ENCODE measurements at regions not wholly inside any gene's neighbourhood (a gene's known extent, or its start where the extent isn't known, plus 50 kb on each side); places are given as distances from the start of the nearest gene placed in this dataset.

- no peak for TF ChIP-seq USF1 (IDR thresholded peaks at IDR 0.05)
- no peak for TF ChIP-seq CREB1 (IDR thresholded peaks at IDR 0.05; ENCODE audit: low read depth)
- no peak for TF ChIP-seq TCF12 (IDR thresholded peaks at IDR 0.05; ENCODE audit: low read depth)
- TF ChIP-seq CEBPB (IDR thresholded peaks at IDR 0.05), result no peak
- TF ChIP-seq TAF1 (IDR thresholded peaks at IDR 0.05; ENCODE audit: low read depth), result no peak
- no peak for TF ChIP-seq ZBTB7A (IDR thresholded peaks at IDR 0.05; ENCODE audit: low read depth)
- no peak for TF ChIP-seq REST (IDR thresholded peaks at IDR 0.05; ENCODE audit: low read depth)
- no peak for TF ChIP-seq MAX (IDR thresholded peaks at IDR 0.05)
- TF ChIP-seq YY1 (IDR thresholded peaks at IDR 0.05; ENCODE audit: low read depth), result no peak
- no peak for TF ChIP-seq TEAD4 (IDR thresholded peaks at IDR 0.05)
- no peak for TF ChIP-seq EGR1 (IDR thresholded peaks at IDR 0.05)
- TF ChIP-seq EP300 (IDR thresholded peaks at IDR 0.05; ENCODE audit: borderline replicate concordance), result no peak
- TF ChIP-seq RAD21 (IDR thresholded peaks at IDR 0.05; ENCODE audit: low read depth), result no peak
- TF ChIP-seq FOXM1 (IDR thresholded peaks at IDR 0.05; ENCODE audit: borderline replicate concordance, low read depth), result no peak
- TF ChIP-seq NFIC (IDR thresholded peaks at IDR 0.05), result no peak
These were observed 181.0 kb upstream of the MEOX2 start for GRCh38 chr7:15867441-15867840.

GRCh38 chr7:15866753-15867152 is 180.3 kb upstream of the MEOX2 start:
- no peak for TF ChIP-seq MAX (IDR thresholded peaks at IDR 0.05)
- TF ChIP-seq TEAD4 (IDR thresholded peaks at IDR 0.05), result no peak
- TF ChIP-seq RAD21 (IDR thresholded peaks at IDR 0.05; ENCODE audit: low read depth), result no peak
- no peak for TF ChIP-seq ZBTB7A (IDR thresholded peaks at IDR 0.05; ENCODE audit: low read depth)
- no peak for TF ChIP-seq TAF1 (IDR thresholded peaks at IDR 0.05; ENCODE audit: low read depth)
- TF ChIP-seq CREB1 (IDR thresholded peaks at IDR 0.05; ENCODE audit: low read depth), result no peak
- no peak for TF ChIP-seq YY1 (IDR thresholded peaks at IDR 0.05; ENCODE audit: low read depth)
- TF ChIP-seq EGR1 (IDR thresholded peaks at IDR 0.05), result no peak

- TF ChIP-seq NFIC (IDR thresholded peaks at IDR 0.05) (no peak), TAF1 (IDR thresholded peaks at IDR 0.05; ENCODE audit: low read depth) (no peak), ZBTB7A (IDR thresholded peaks at IDR 0.05; ENCODE audit: low read depth) (no peak), EP300 (IDR thresholded peaks at IDR 0.05; ENCODE audit: borderline replicate concordance) (no peak), EGR1 (IDR thresholded peaks at IDR 0.05) (no peak), MAX (IDR thresholded peaks at IDR 0.05) (no peak), CREB1 (IDR thresholded peaks at IDR 0.05; ENCODE audit: low read depth) (no peak), CEBPB (IDR thresholded peaks at IDR 0.05) (no peak), YY1 (IDR thresholded peaks at IDR 0.05; ENCODE audit: low read depth) (no peak), TEAD4 (IDR thresholded peaks at IDR 0.05) (no peak), TCF12 (IDR thresholded peaks at IDR 0.05; ENCODE audit: low read depth) (no peak), USF1 (IDR thresholded peaks at IDR 0.05) (no peak), RAD21 (IDR thresholded peaks at IDR 0.05; ENCODE audit: low read depth) (no peak), REST (IDR thresholded peaks at IDR 0.05; ENCODE audit: low read depth) (no peak), FOXM1 (IDR thresholded peaks at IDR 0.05; ENCODE audit: borderline replicate concordance, low read depth) (no peak)
These were observed 178.1 kb upstream of the MEOX2 start for GRCh38 chr7:15864626-15864991.

GRCh38 chr7:15863951-15864625 is 177.6 kb upstream of the MEOX2 start:
- TF ChIP-seq MAX (IDR thresholded peaks at IDR 0.05), result no peak
- no peak for TF ChIP-seq YY1 (IDR thresholded peaks at IDR 0.05; ENCODE audit: low read depth)
- TF ChIP-seq USF1 (IDR thresholded peaks at IDR 0.05), result no peak

- TF ChIP-seq TCF12 (IDR thresholded peaks at IDR 0.05; ENCODE audit: low read depth) (no peak), YY1 (IDR thresholded peaks at IDR 0.05; ENCODE audit: low read depth) (no peak), TAF1 (IDR thresholded peaks at IDR 0.05; ENCODE audit: low read depth) (no peak), FOXM1 (IDR thresholded peaks at IDR 0.05; ENCODE audit: borderline replicate concordance, low read depth) (no peak), CEBPB (IDR thresholded peaks at IDR 0.05) (no peak), TEAD4 (IDR thresholded peaks at IDR 0.05) (no peak), EP300 (IDR thresholded peaks at IDR 0.05; ENCODE audit: borderline replicate concordance) (no peak), MAX (IDR thresholded peaks at IDR 0.05) (no peak), RAD21 (IDR thresholded peaks at IDR 0.05; ENCODE audit: low read depth) (no peak)
These were observed 176.3 kb upstream of the MEOX2 start for GRCh38 chr7:15862781-15863165.
